Mesenchymal stem cell (in vitro differentiated cells and primary cell): ENCODE measurements at regions not wholly inside any gene's neighbourhood (a gene's known extent, or its start where the extent isn't known, plus 50 kb on each side); places are given as distances from the start of the nearest gene placed in this dataset.

Experiments used
- DNase-seq: peaks from one replicate; pipeline ENCODE4 v3.0.0-alpha.2; 2013
- H2AFZ ChIP-seq: one replicate; pipeline ENCODE4 v1.6.1; 2013; ENCODE audit warnings: low read depth, mild to moderate bottlenecking, control low read depth, inconsistent platforms, low read length, moderate library complexity
- H2AK5ac ChIP-seq: 2 replicates; pipeline ENCODE4 v1.6.1; 2013; ENCODE audit warnings: low read length, moderate library complexity, mild to moderate bottlenecking, inconsistent platforms; ENCODE audit not compliant: severe bottlenecking
- H2BK120ac ChIP-seq: one replicate; pipeline ENCODE4 v1.6.1; 2013; ENCODE audit warnings: low read depth, mild to moderate bottlenecking, inconsistent platforms, low read length, moderate library complexity
- H2BK12ac ChIP-seq, 2 experiments: one replicate each; pipeline ENCODE4 v1.6.1; 2013; ENCODE audit warnings: inconsistent platforms in 2 of 2, low read length in 2 of 2, mild to moderate bottlenecking in 2 of 2, moderate library complexity in 2 of 2, control low read depth in 1 of 2
- H2BK15ac ChIP-seq: one replicate; pipeline ENCODE4 v1.6.1; 2013; ENCODE audit warnings: mild to moderate bottlenecking, low read depth, inconsistent platforms; ENCODE audit not compliant: poor library complexity, severe bottlenecking
- H2BK5ac ChIP-seq: 2 replicates; pipeline ENCODE4 v1.6.1; 2013; ENCODE audit warnings: low read depth, mild to moderate bottlenecking, low read length, control low read depth, inconsistent platforms; ENCODE audit not compliant: poor library complexity, severe bottlenecking
- H3K14ac ChIP-seq, 2 experiments: one replicate each; pipeline ENCODE4 v1.6.1; 2013; ENCODE audit warnings: inconsistent platforms in 2 of 2, low read length in 2 of 2, control low read depth in 1 of 2, mild to moderate bottlenecking in 1 of 2, moderate library complexity in 1 of 2
- H3K18ac ChIP-seq, 2 experiments: one replicate each; pipeline ENCODE4 v1.6.1; 2013; ENCODE audit warnings: inconsistent platforms in 2 of 2, low read length in 2 of 2, control low read depth in 1 of 2, low read depth in 1 of 2, mild to moderate bottlenecking in 1 of 2
- H3K23ac ChIP-seq, 2 experiments: one replicate each; pipeline ENCODE4 v1.6.1; 2013; ENCODE audit warnings: inconsistent platforms in 2 of 2, low read length in 2 of 2, mild to moderate bottlenecking in 2 of 2, moderate library complexity in 2 of 2, control low read depth in 1 of 2
- H3K27ac ChIP-seq: 2 replicates; pipeline ENCODE4 v1.5.1; 2013; ENCODE audit warnings: mild to moderate bottlenecking, moderate library complexity, low read length, control low read depth, inconsistent platforms; ENCODE audit not compliant: poor library complexity, severe bottlenecking
- H3K27me3 ChIP-seq, 2 experiments: 2 replicates each; pipeline versions ENCODE4 v1.6.1 to v1.7.0; 2013; ENCODE audit warnings: low read length in 2 of 2, mild to moderate bottlenecking in 2 of 2, moderate library complexity in 2 of 2, control low read depth in 1 of 2, inconsistent platforms in 1 of 2; ENCODE audit not compliant: control insufficient read depth in 1 of 2, insufficient read depth in 1 of 2
- H3K36me3 ChIP-seq, 2 experiments: 2 replicates each; pipeline versions ENCODE4 v1.6.1 to v1.7.0; 2013; ENCODE audit warnings: low read length in 2 of 2, control low read depth in 1 of 2, inconsistent platforms in 1 of 2, low read depth in 1 of 2, mild to moderate bottlenecking in 1 of 2; ENCODE audit not compliant: insufficient read depth in 2 of 2, control insufficient read depth in 1 of 2
- H3K4ac ChIP-seq, 2 experiments: one replicate each; pipeline ENCODE4 v1.6.1; 2013; ENCODE audit warnings: inconsistent platforms in 2 of 2, low read length in 2 of 2, mild to moderate bottlenecking in 2 of 2, moderate library complexity in 2 of 2, control low read depth in 1 of 2, low read depth in 1 of 2
- H3K4me1 ChIP-seq: 2 replicates; pipeline ENCODE4 v1.6.1; 2013; ENCODE audit warnings: low read depth, low read length, control low read depth; ENCODE audit not compliant: control insufficient read depth, insufficient read depth
- H3K4me2 ChIP-seq: 2 replicates; pipeline ENCODE4 v1.6.1; 2013; ENCODE audit warnings: low read length, mild to moderate bottlenecking, inconsistent platforms; ENCODE audit not compliant: poor library complexity, severe bottlenecking
- H3K4me3 ChIP-seq, 2 experiments: 2 replicates each; pipeline versions ENCODE4 v1.5.1 to v1.7.0; 2013; ENCODE audit warnings: low read length in 2 of 2, mild to moderate bottlenecking in 2 of 2, control low read depth in 1 of 2, low read depth in 1 of 2; ENCODE audit not compliant: insufficient read depth in 1 of 2
- H3K79me1 ChIP-seq: replicated peaks from 2 replicates; pipeline ENCODE4 v1.6.1; 2013; ENCODE audit warnings: mild to moderate bottlenecking, control low read depth, low read length, inconsistent platforms; ENCODE audit not compliant: poor library complexity, severe bottlenecking
- H3K9ac ChIP-seq: 2 replicates; pipeline ENCODE4 v1.7.0; 2013; ENCODE audit warnings: mild to moderate bottlenecking, low read length, moderate library complexity
- H3K9me3 ChIP-seq: 2 replicates; pipeline ENCODE4 v1.7.0; 2013; ENCODE audit warnings: mild to moderate bottlenecking, low read length; ENCODE audit not compliant: control insufficient read depth
- H4K8ac ChIP-seq: one replicate; pipeline ENCODE4 v1.6.1; 2013; ENCODE audit warnings: inconsistent platforms, mild to moderate bottlenecking, low read length, moderate library complexity
- H4K91ac ChIP-seq: one replicate; pipeline ENCODE4 v1.6.1; 2013; ENCODE audit warnings: mild to moderate bottlenecking, low read length, inconsistent platforms
- WGBS: methylation state at CpG from one replicate; pipeline ENCODE4 v1.1.7; 2013; ENCODE audit warnings: mixed read lengths; 5-methylcytosine and 5-hydroxymethylcytosine counted together

- no peak overlapping the region for H3K9ac ChIP-seq
- no peak overlapping the region for H3K14ac ChIP-seq
- H4K91ac ChIP-seq = no peak overlapping the region
- no peaks in the 10 kb centered on the region for H3K4me1 ChIP-seq
- WGBS = 82% methylated on average over 13 of the region's 14 CpGs
- no peak overlapping the region for H2BK5ac ChIP-seq
- no peaks in the 10 kb centered on the region for H3K79me1 ChIP-seq
- H3K23ac ChIP-seq = no peak overlapping the region
- no peaks in the 10 kb centered on the region for H3K36me3 ChIP-seq
- H3K4me3 ChIP-seq = no peak overlapping the region
- no peak overlapping the region for H3K4me2 ChIP-seq
- H3K9me3 ChIP-seq = no peaks in the 10 kb centered on the region
- peaks cover 0 to 14% of the 10 kb centered on the region in 2 experiments for H3K27me3 ChIP-seq
- H2AK5ac ChIP-seq = no peak overlapping the region
- no peak overlapping the region for H2AFZ ChIP-seq
- no peak overlapping the region for H3K18ac ChIP-seq
- no peak overlapping the region for H3K27ac ChIP-seq
- no peak overlapping the region for H2BK120ac ChIP-seq
- no peak overlapping the region for H2BK12ac ChIP-seq
- no peak overlapping the region for H3K4ac ChIP-seq
- H4K8ac ChIP-seq = no peak overlapping the region
- no peak overlapping the region for H2BK15ac ChIP-seq
- DNase-seq = no peak
Measured at GRCh38 chr1:181347495-181348390, 135.6 kb upstream of the CACNA1E start.

- no peak for DNase-seq
- Histone ChIP-seq H4K91ac (no peak overlapping the region), H3K14ac (no peak overlapping the region), H3K79me1 (no peaks in the 10 kb centered on the region), H3K4me1 (no peaks in the 10 kb centered on the region), H2BK120ac (no peak overlapping the region), H3K27me3 (peaks cover 0 to 16% of the 10 kb centered on the region in 2 experiments), H3K9me3 (no peaks in the 10 kb centered on the region), H3K27ac (no peak overlapping the region), H4K8ac (no peak overlapping the region), H3K23ac (no peak overlapping the region), H2BK12ac (no peak overlapping the region), H2AK5ac (no peak overlapping the region), H3K4me2 (no peak overlapping the region), H3K9ac (no peak overlapping the region), H3K36me3 (no peaks in the 10 kb centered on the region), H3K4me3 (no peak overlapping the region), H2BK5ac (no peak overlapping the region), H3K4ac (no peak overlapping the region), H2AFZ (no peak overlapping the region), H2BK15ac (no peak overlapping the region), H3K18ac (no peak overlapping the region)
- WGBS = 53% methylated on average over 2 of the region's 2 CpGs
Measured at GRCh38 chr1:181349512-181349911, 133.8 kb upstream of the CACNA1E start.

GRCh38 chr1:181350131-181350530, 133.2 kb upstream of the CACNA1E start:
- no peak overlapping the region for H2BK12ac ChIP-seq
- peaks cover 0 to 16% of the 10 kb centered on the region in 2 experiments for H3K27me3 ChIP-seq
- no peak overlapping the region for H3K4ac ChIP-seq
- no peaks in the 10 kb centered on the region for H3K79me1 ChIP-seq
- H2BK15ac ChIP-seq = no peak overlapping the region
- no peak overlapping the region for H3K23ac ChIP-seq
- no peak overlapping the region for H2AFZ ChIP-seq
- H3K4me3 ChIP-seq = no peak overlapping the region
- no peak overlapping the region for H3K18ac ChIP-seq
- H3K36me3 ChIP-seq = no peaks in the 10 kb centered on the region
- no peak overlapping the region for H2BK120ac ChIP-seq
- DNase-seq = no peak
- no peak overlapping the region for H4K91ac ChIP-seq
- no peak overlapping the region for H3K27ac ChIP-seq
- H3K14ac ChIP-seq = no peak overlapping the region
- no peak overlapping the region for H2BK5ac ChIP-seq
- no peak overlapping the region for H3K4me2 ChIP-seq
- H3K4me1 ChIP-seq = no peaks in the 10 kb centered on the region
- H4K8ac ChIP-seq = no peak overlapping the region
- 86% methylated on average over 7 of the region's 7 CpGs for WGBS
- H2AK5ac ChIP-seq = no peak overlapping the region
- no peak overlapping the region for H3K9ac ChIP-seq
- H3K9me3 ChIP-seq = no peaks in the 10 kb centered on the region

GRCh38 chr1:181351740-181352139, 131.6 kb upstream of the CACNA1E start:
- Histone ChIP-seq H3K23ac (no peak overlapping the region), H3K4me1 (no peaks in the 10 kb centered on the region), H3K36me3 (no peaks in the 10 kb centered on the region), H2AFZ (no peak overlapping the region), H2BK15ac (no peak overlapping the region), H2BK120ac (no peak overlapping the region), H3K4ac (no peak overlapping the region), H3K4me3 (no peak overlapping the region), H3K27ac (no peak overlapping the region), H3K4me2 (no peak overlapping the region), H2BK12ac (no peak overlapping the region), H3K14ac (no peak overlapping the region), H3K9me3 (no peaks in the 10 kb centered on the region), H3K27me3 (peaks cover 0 to 9% of the 10 kb centered on the region in 2 experiments), H3K79me1 (no peaks in the 10 kb centered on the region), H4K91ac (no peak overlapping the region), H2AK5ac (no peak overlapping the region), H3K18ac (no peak overlapping the region), H2BK5ac (no peak overlapping the region), H4K8ac (no peak overlapping the region), H3K9ac (no peak overlapping the region)
- 35% methylated on average over 3 of the region's 3 CpGs for WGBS
- no peak for DNase-seq
